Mesodermal cell (in vitro differentiated cells): ENCODE measurements at regions not wholly inside any gene's neighbourhood (a gene's known extent, or its start where the extent isn't known, plus 50 kb on each side); places are given as distances from the start of the nearest gene placed in this dataset.

Source experiments
- H3K27ac ChIP-seq: 2 replicates; pipeline ENCODE4 v1.7.0; 2013; ENCODE audit warnings: mild to moderate bottlenecking, low read depth, low read length, moderate library complexity; ENCODE audit not compliant: severe bottlenecking
- H3K36me3 ChIP-seq: 2 replicates; pipeline ENCODE4 v1.7.1; 2013; ENCODE audit warnings: mild to moderate bottlenecking, low read length, moderate library complexity; ENCODE audit not compliant: control insufficient read depth, insufficient read depth
- H3K4me1 ChIP-seq: one replicate; pipeline ENCODE4 v1.7.1; 2013; ENCODE audit warnings: mild to moderate bottlenecking, low read length; ENCODE audit not compliant: insufficient read depth, control insufficient read depth, poor library complexity, severe bottlenecking
- H3K4me3 ChIP-seq: 2 replicates; pipeline ENCODE4 v1.7.0; 2013; ENCODE audit warnings: low read length, control low read depth, mild to moderate bottlenecking; ENCODE audit not compliant: insufficient read depth, poor library complexity, severe bottlenecking; ENCODE audit errors: extremely low read depth
- H3K9me3 ChIP-seq: 2 replicates; pipeline ENCODE4 v1.7.1; 2013; ENCODE audit warnings: mild to moderate bottlenecking, low read length, moderate library complexity; ENCODE audit not compliant: control insufficient read depth
- WGBS, 2 experiments: methylation state at CpG; one replicate each; pipeline ENCODE4 v1.1.5; 2013; ENCODE audit warnings: missing lambda C conversion rate in 2 of 2; ENCODE audit not compliant: insufficient coverage in 2 of 2; 5-methylcytosine and 5-hydroxymethylcytosine counted together

GRCh38 chr15:62989366-62990055, 53.0 kb upstream of the TPM1 start:
- Histone ChIP-seq H3K4me1 (peaks cover 11% of the 10 kb centered on the region), H3K27ac (no peak overlapping the region), H3K9me3 (no peaks in the 10 kb centered on the region), H3K4me3 (no peak overlapping the region), H3K36me3 (no peaks in the 10 kb centered on the region)
- WGBS, 2 experiments = 71 to 80% methylated on average over 4 to 6 of the region's 10 CpGs

DNA sequence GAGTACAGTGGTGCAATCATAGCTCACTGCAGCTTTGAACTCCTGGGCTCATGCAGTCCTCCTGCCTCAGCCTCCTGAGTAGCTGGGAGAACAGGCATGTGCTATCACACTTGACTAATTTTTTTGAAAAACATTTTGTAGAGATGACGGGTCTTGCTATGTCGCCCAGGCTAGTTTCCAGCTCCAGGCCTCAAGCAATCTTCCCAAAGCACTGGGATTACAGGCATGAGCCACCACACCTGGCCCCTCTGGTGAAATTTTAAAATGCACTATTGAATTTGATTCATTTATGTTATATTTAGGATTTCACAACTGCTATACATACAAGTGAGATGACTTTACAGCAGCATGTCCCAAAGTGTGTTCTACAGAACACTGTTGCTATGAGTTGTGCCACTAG, 50.8 kb upstream of the TPM1 start:
- Histone ChIP-seq H3K9me3 (no peaks in the 10 kb centered on the region), H3K4me3 (no peak overlapping the region), H3K4me1 (peaks cover 7% of the 10 kb centered on the region), H3K27ac (no peak overlapping the region), H3K36me3 (no peaks in the 10 kb centered on the region)
- no CpG with 5 or more reads among the region's 2 CpGs for WGBS, 2 experiments

- no peak overlapping the region for H3K4me3 ChIP-seq
- no peaks in the 10 kb centered on the region for H3K9me3 ChIP-seq
- peaks cover 7% of the 10 kb centered on the region for H3K4me1 ChIP-seq
- WGBS, 2 experiments = 100% methylated on average over 1 of the region's 3 CpGs
- no peaks in the 10 kb centered on the region for H3K36me3 ChIP-seq
- H3K27ac ChIP-seq = no peak overlapping the region
Observed at GRCh38 chr15:62992302-62992701, 50.2 kb upstream of the TPM1 start.
